Breast epithelium (tissue), 3 donors: ENCODE measurements at regions not wholly inside any gene's neighbourhood (a gene's known extent, or its start where the extent isn't known, plus 50 kb on each side); places are given as distances from the start of the nearest gene placed in this dataset.

Source experiments
- CTCF ChIP-seq, 3 donors: fragments of 450-650 bp; IDR thresholded peaks; one replicate each; pipeline ENCODE4 v1.5.1; 2016 to 2017; ENCODE audit warnings: antibody characterized with exemption in 3 of 3, mild to moderate bottlenecking in 3 of 3, moderate library complexity in 3 of 3
- POLR2A ChIP-seq: fragments of 450-650 bp; IDR thresholded peaks from one replicate; pipeline ENCODE4 v1.6.1; 2016; ENCODE audit warnings: antibody characterized with exemption, mild to moderate bottlenecking, moderate library complexity
- POLR2AphosphoS5 ChIP-seq, 3 donors: sonication (generic); formaldehyde crosslinking; IDR thresholded peaks; one replicate each; pipeline ENCODE4 v1.6.1; 2017; ENCODE audit warnings: antibody characterized with exemption in 3 of 3

GRCh38 chr2:172211512-172211911, 108.8 kb upstream of the DLX2 start:
- no peak for TF ChIP-seq CTCF (IDR thresholded peaks at IDR 0.05)
- no peak for TF ChIP-seq POLR2A
- no peak for TF ChIP-seq POLR2AphosphoS5 (IDR thresholded peaks at IDR 0.05)
